Calu3 (cell line): ENCODE measurements at regions not wholly inside any gene's neighbourhood (a gene's known extent, or its start where the extent isn't known, plus 50 kb on each side); places are given as distances from the start of the nearest gene placed in this dataset.

Experiments used
- BruUV-seq: library from RNA; stranded (reverse); fragments of 400-500 nt; replicated peaks from 2 replicates; lab custom pipeline; 2021; lab: Mats Ljungman, UMichigan
- CTCF ChIA-PET: fragments of 300-600 bp; sonication (Branson Sonifier 250); formaldehyde crosslinking; loops from one replicate; lab custom pipeline; 2022; ENCODE audit warnings: antibody characterized with exemption; lab: Charles Lee
- DNase-seq: peaks from one replicate; pipeline ENCODE4 v3.0.0; 2022
- H3K27ac Mint-ChIP-seq: one replicate; pipeline ENCODE4 v1.8.0; 2022; ENCODE audit warnings: mixed read lengths; ENCODE audit not compliant: unreplicated experiment
- H3K27me3 Mint-ChIP-seq: one replicate; pipeline ENCODE4 v1.8.0; 2022; ENCODE audit warnings: mixed read lengths; ENCODE audit not compliant: unreplicated experiment
- H3K36me3 Mint-ChIP-seq: one replicate; pipeline ENCODE4 v1.8.0; 2022; ENCODE audit warnings: mild to moderate bottlenecking, moderate library complexity, mixed read lengths; ENCODE audit not compliant: insufficient read depth, unreplicated experiment
- H3K4me1 Mint-ChIP-seq: one replicate; pipeline ENCODE4 v1.8.0; 2022; ENCODE audit warnings: mild to moderate bottlenecking, low read depth, mixed read lengths; ENCODE audit not compliant: unreplicated experiment
- H3K4me3 Mint-ChIP-seq: one replicate; pipeline ENCODE4 v1.8.0; 2022; ENCODE audit warnings: mild to moderate bottlenecking, low read depth, moderate library complexity, mixed read lengths; ENCODE audit not compliant: unreplicated experiment
- H3K9me3 Mint-ChIP-seq: one replicate; pipeline ENCODE4 v1.8.0; 2022; ENCODE audit warnings: low read depth, mixed read lengths; ENCODE audit not compliant: unreplicated experiment
- intact Hi-C: fragments of 100-400 bp; cut with micrococcal nuclease; formaldehyde crosslinking; loops from one replicate; pipeline ENCODE4 v1.10.0; 2022; ENCODE audit not compliant: unreplicated experiment
- TF ChIP-seq, protein P1 (sequence below): fragments of 200-600 bp; IDR thresholded peaks from one replicate; pipeline ENCODE4 v1.8.0; 2022; ENCODE audit warnings: antibody characterized with exemption; ENCODE audit not compliant: unreplicated experiment

- CTCF ChIA-PET, result interaction anchor here (0.6 to 1.2 kb wide), 3 partner anchors 26 to 87 kb away, joined by 3 to 5 read pairs (median 3); no protein-coding TSS in a partner anchor
- H3K27me3 Mint-ChIP-seq, result peaks cover 10% of the 10 kb centered on the region
- no peak for DNase-seq
- BruUV-seq, result no TSS peak
- H3K27ac Mint-ChIP-seq, result peak overlapping the region; percentile 67
- intact Hi-C loops, result no loop called here
- peaks cover 4% of the 10 kb centered on the region for H3K36me3 Mint-ChIP-seq
- peaks cover 42% of the 10 kb centered on the region for H3K4me1 Mint-ChIP-seq
- H3K9me3 Mint-ChIP-seq, result peaks cover 5% of the 10 kb centered on the region
- H3K4me3 Mint-ChIP-seq, result peak overlapping the region; percentile 0
- TF ChIP-seq, protein P1, sequence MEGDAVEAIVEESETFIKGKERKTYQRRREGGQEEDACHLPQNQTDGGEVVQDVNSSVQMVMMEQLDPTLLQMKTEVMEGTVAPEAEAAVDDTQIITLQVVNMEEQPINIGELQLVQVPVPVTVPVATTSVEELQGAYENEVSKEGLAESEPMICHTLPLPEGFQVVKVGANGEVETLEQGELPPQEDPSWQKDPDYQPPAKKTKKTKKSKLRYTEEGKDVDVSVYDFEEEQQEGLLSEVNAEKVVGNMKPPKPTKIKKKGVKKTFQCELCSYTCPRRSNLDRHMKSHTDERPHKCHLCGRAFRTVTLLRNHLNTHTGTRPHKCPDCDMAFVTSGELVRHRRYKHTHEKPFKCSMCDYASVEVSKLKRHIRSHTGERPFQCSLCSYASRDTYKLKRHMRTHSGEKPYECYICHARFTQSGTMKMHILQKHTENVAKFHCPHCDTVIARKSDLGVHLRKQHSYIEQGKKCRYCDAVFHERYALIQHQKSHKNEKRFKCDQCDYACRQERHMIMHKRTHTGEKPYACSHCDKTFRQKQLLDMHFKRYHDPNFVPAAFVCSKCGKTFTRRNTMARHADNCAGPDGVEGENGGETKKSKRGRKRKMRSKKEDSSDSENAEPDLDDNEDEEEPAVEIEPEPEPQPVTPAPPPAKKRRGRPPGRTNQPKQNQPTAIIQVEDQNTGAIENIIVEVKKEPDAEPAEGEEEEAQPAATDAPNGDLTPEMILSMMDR, result no peak
These were observed 142.6 kb downstream of the COPS8 start for GRCh38 chr2:237228281-237228625.

DNA sequence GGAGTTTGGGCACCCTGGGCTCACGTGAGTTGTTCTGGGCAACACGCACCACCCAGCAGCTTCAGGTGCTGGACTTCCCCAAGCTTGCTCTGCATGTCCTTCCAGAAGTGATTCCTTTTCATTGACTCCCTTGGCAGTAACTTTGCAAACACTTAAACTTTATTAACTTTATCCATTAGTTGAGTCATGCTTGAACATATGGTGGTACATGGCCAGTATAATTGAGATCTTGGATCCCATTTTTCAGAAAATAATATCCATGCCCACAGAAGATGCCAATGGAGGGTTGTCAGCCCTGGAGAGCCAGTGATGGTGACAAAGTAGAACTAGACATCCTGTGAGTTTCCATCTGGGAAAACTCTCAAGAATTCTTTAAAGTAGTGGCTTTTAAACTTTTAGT is 144.2 kb downstream of the COPS8 start:
- intact Hi-C loops, result no loop called here
- Mint-ChIP-seq H3K9me3 (peaks cover 5% of the 10 kb centered on the region), H3K27ac (no peak overlapping the region), H3K4me1 (peaks cover 29% of the 10 kb centered on the region), H3K4me3 (no peak overlapping the region), H3K27me3 (peaks cover 10% of the 10 kb centered on the region), H3K36me3 (peaks cover 4% of the 10 kb centered on the region)
- TF ChIP-seq, protein P1, result no peak
- DNase-seq, result no peak
- BruUV-seq, result no TSS peak
- CTCF ChIA-PET, result no interaction called here

- Mint-ChIP-seq H3K9me3 (peaks cover 5% of the 10 kb centered on the region), H3K27ac (no peak overlapping the region), H3K4me1 (peaks cover 32% of the 10 kb centered on the region), H3K36me3 (peaks cover 4% of the 10 kb centered on the region), H3K4me3 (no peak overlapping the region), H3K27me3 (peaks cover 10% of the 10 kb centered on the region)
- TF ChIP-seq, protein P1, result no peak
- BruUV-seq, result no TSS peak
- intact Hi-C loops, result no loop called here
- DNase-seq, result no peak
- CTCF ChIA-PET, result no interaction called here
These were observed 144.7 kb downstream of the COPS8 start for GRCh38 chr2:237230355-237230754.

DNA sequence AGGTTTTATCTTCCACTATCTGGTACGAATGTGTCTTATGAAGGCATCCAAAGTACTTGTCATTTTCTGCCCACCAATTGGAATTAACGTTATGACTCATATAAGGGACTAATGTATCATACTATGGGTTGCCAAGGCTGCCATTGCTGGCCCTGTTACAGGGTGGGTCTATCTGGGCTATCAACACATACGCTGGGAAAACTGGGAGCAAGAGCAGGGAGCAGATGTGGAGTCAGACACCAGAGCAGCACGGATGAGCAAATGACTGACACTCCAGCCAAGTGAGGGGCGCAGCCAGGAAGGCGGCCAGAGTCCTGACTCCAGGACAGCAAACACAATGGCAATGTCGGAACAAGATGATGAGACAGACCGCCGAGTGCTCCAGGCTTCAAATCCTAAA is 145.9 kb downstream of the COPS8 start:
- Mint-ChIP-seq H3K9me3 (peaks cover 8% of the 10 kb centered on the region), H3K4me1 (peaks cover 44% of the 10 kb centered on the region), H3K27ac (no peak overlapping the region), H3K4me3 (no peak overlapping the region), H3K27me3 (peaks cover 10% of the 10 kb centered on the region), H3K36me3 (peaks cover 4% of the 10 kb centered on the region)
- CTCF ChIA-PET, result no interaction called here
- TF ChIP-seq, protein P1, result no peak
- BruUV-seq, result no TSS peak
- intact Hi-C loops, result no loop called here
- no peak for DNase-seq
